ENCODE measurements at regions not wholly inside any gene's neighbourhood (a gene's known extent, or its start where the extent isn't known, plus 50 kb on each side); places are given as distances from the start of the nearest gene placed in this dataset.

GRCh38 chr10:130339091-130339490 is 202.9 kb downstream of the GLRX3 start:
- intact Hi-C loops (cut with DNase I), result no loop called here
- 85 to 91% (median 88%) methylated on average over 11 of the region's 11 CpGs for WGBS, 3 donors
- Histone ChIP-seq H3K9me3 (no peaks in the 10 kb centered on the region), H3K27me3 (no peaks in the 10 kb centered on the region), H3K27ac (no peak overlapping the region), H3K4me3 (no peak overlapping the region), H3K36me3 (no peaks in the 10 kb centered on the region), H3K4me1 (ENCODE audit: insufficient read depth) (no peaks in the 10 kb centered on the region)
- TF ChIP-seq POLR2A (IDR thresholded peaks at IDR 0.05), result no peak
- TF ChIP-seq, protein P1, sequence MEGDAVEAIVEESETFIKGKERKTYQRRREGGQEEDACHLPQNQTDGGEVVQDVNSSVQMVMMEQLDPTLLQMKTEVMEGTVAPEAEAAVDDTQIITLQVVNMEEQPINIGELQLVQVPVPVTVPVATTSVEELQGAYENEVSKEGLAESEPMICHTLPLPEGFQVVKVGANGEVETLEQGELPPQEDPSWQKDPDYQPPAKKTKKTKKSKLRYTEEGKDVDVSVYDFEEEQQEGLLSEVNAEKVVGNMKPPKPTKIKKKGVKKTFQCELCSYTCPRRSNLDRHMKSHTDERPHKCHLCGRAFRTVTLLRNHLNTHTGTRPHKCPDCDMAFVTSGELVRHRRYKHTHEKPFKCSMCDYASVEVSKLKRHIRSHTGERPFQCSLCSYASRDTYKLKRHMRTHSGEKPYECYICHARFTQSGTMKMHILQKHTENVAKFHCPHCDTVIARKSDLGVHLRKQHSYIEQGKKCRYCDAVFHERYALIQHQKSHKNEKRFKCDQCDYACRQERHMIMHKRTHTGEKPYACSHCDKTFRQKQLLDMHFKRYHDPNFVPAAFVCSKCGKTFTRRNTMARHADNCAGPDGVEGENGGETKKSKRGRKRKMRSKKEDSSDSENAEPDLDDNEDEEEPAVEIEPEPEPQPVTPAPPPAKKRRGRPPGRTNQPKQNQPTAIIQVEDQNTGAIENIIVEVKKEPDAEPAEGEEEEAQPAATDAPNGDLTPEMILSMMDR (IDR thresholded peaks at IDR 0.05), result no peak
- TF ChIP-seq EP300 (IDR thresholded peaks at IDR 0.05), result no peak
- no peak for DNase-seq

DNA sequence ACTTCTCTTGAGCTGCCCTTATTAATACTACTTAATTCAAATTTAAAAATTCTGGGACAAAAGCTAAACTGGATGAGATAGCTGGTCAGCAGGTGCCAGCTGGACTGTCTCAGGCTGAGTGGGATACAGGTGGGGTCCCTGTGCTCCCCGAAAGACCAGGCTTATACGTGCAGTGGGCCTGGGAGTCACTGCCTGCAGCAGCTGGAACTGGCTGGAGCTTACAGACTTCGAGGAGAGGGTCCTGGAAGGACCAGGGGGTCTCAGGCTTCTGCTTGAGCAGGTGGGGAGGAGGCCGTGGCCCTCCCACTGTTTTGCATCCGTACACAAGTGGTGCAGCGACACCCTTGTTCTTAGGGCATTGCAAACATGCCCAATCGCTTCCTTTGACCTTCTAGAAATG is 203.7 kb downstream of the GLRX3 start:
- H3K4me3 ChIP-seq, result no peak overlapping the region
- H3K27ac ChIP-seq, result no peak overlapping the region
- intact Hi-C loops (cut with DNase I), result no loop called here
- no peaks in the 10 kb centered on the region for H3K4me1 ChIP-seq (ENCODE audit: insufficient read depth)
- no peaks in the 10 kb centered on the region for H3K36me3 ChIP-seq
- no peaks in the 10 kb centered on the region for H3K9me3 ChIP-seq
- DNase-seq, result no peak
- TF ChIP-seq POLR2A (IDR thresholded peaks at IDR 0.05) (no peak), EP300 (IDR thresholded peaks at IDR 0.05) (no peak)
- TF ChIP-seq, protein P1 (IDR thresholded peaks at IDR 0.05), result no peak
- 65 to 78% (median 70%) methylated on average over 6 to 7 of the region's 7 CpGs for WGBS, 3 donors
- no peaks in the 10 kb centered on the region for H3K27me3 ChIP-seq

DNA sequence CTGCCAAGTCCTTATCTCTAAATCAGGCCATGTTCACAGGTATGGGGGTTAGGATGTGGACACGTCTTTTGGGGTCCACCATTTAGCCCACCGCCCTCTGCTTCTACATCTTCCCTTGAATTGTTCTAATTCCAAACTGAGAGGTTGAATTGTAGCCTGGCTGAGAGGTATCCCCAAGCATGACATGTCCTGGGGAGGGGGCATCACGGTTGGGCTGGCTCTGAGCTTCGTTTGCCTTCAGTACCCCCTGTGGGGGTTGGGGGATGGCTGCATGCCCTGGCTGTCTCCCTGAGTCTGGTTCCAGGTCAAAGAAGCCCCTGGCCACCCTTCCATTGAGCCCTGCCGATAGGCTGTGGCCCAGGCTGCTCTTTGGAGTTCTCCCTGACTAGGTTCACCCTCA is 204.6 kb downstream of the GLRX3 start:
- Histone ChIP-seq H3K4me1 (ENCODE audit: insufficient read depth) (no peaks in the 10 kb centered on the region), H3K36me3 (no peaks in the 10 kb centered on the region), H3K27me3 (no peaks in the 10 kb centered on the region), H3K27ac (no peak overlapping the region), H3K4me3 (no peak overlapping the region), H3K9me3 (no peaks in the 10 kb centered on the region)
- intact Hi-C loops (cut with DNase I), result no loop called here
- WGBS, 3 donors, result 54 to 67% (median 63%) methylated on average over 5 of the region's 5 CpGs
- TF ChIP-seq, protein P1 (IDR thresholded peaks at IDR 0.05), result no peak
- no peak for TF ChIP-seq EP300 (IDR thresholded peaks at IDR 0.05)
- TF ChIP-seq POLR2A (IDR thresholded peaks at IDR 0.05), result no peak
- no peak for DNase-seq

- DNase-seq, result no peak
- 16 to 20% (median 20%) methylated on average over 6 of the region's 6 CpGs for WGBS, 3 donors
- Histone ChIP-seq H3K27ac (no peak overlapping the region), H3K36me3 (no peaks in the 10 kb centered on the region), H3K4me3 (no peak overlapping the region), H3K27me3 (no peaks in the 10 kb centered on the region), H3K9me3 (no peaks in the 10 kb centered on the region), H3K4me1 (ENCODE audit: insufficient read depth) (no peaks in the 10 kb centered on the region)
- TF ChIP-seq POLR2A (IDR thresholded peaks at IDR 0.05), result no peak
- TF ChIP-seq, protein P1 (IDR thresholded peaks at IDR 0.05), result no peak
- no peak for TF ChIP-seq EP300 (IDR thresholded peaks at IDR 0.05)
- intact Hi-C loops (cut with DNase I), result no loop called here
Measured at GRCh38 chr10:130341356-130341755, 205.2 kb downstream of the GLRX3 start.

DNA sequence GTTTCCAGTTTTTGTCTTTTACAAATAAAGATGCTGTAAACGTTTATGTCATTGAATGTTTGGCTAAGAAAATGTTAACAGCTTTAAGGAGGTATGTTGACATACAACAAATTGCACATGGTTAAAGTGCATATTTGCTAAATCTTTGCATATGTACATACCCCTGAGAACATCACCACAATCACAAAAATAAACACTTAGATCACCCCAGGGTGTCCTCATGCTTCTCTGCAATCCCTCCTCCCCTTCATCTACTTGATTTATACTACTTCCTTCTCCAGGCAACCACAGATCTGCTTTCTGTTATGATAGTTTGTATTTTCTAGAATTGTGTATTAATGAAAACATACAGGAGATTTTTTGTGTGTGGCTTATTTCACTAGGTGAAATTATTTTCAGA is 209.5 kb downstream of the GLRX3 start:
- DNase-seq, result no peak
- TF ChIP-seq POLR2A (IDR thresholded peaks at IDR 0.05) (no peak), EP300 (IDR thresholded peaks at IDR 0.05) (no peak)
- WGBS, 3 donors, result 7 to 24% (median 10%) methylated on average over 1 of the region's 1 CpG
- Histone ChIP-seq H3K9me3 (peaks cover 0 to 3% of the 10 kb centered on the region in 2 donors), H3K27me3 (no peaks in the 10 kb centered on the region), H3K27ac (no peak overlapping the region), H3K36me3 (no peaks in the 10 kb centered on the region), H3K4me1 (ENCODE audit: insufficient read depth) (no peaks in the 10 kb centered on the region), H3K4me3 (no peak overlapping the region)
- intact Hi-C loops (cut with DNase I), result no loop called here

Measured in ovary (tissue), 7 donors.